MM.1S (cell line): ENCODE measurements at regions not wholly inside any gene's neighbourhood (a gene's known extent, or its start where the extent isn't known, plus 50 kb on each side); places are given as distances from the start of the nearest gene placed in this dataset.

Source experiments
- DNase-seq: peaks from one replicate; pipeline ENCODE4 v3.0.0-alpha.2; 2015
- H2AFZ ChIP-seq: fragments of 300-600 bp; sonication (generic); 2 replicates; pipeline ENCODE4 v1.6.0; 2016; ENCODE audit warnings: antibody characterized with exemption, low read length
- H3F3A ChIP-seq: fragments of 300-600 bp; sonication (generic); 2 replicates; pipeline ENCODE4 v1.6.1; 2016; ENCODE audit warnings: mild to moderate bottlenecking, antibody characterized with exemption, low read length, moderate library complexity, mixed read lengths; ENCODE audit not compliant: insufficient read depth
- H3K27ac ChIP-seq: fragments of 300-600 bp; sonication (generic); 2 replicates; pipeline ENCODE4 v1.5.1; 2016; ENCODE audit warnings: mild to moderate bottlenecking, low read length
- H3K27me3 ChIP-seq: fragments of 300-600 bp; sonication (generic); replicated peaks from 2 replicates; pipeline ENCODE4 v1.6.0; 2016; ENCODE audit warnings: low read length; ENCODE audit not compliant: insufficient read depth
- H3K36me3 ChIP-seq: fragments of 300-600 bp; sonication (generic); replicated peaks from 2 replicates; pipeline ENCODE4 v1.6.1; 2016; ENCODE audit warnings: mild to moderate bottlenecking, low read length, mixed read lengths; ENCODE audit not compliant: insufficient read depth
- H3K4me1 ChIP-seq: fragments of 300-600 bp; sonication (generic); 2 replicates; pipeline ENCODE4 v1.6.1; 2016; ENCODE audit warnings: low read length, mixed read lengths
- H3K4me2 ChIP-seq: fragments of 300-600 bp; sonication (generic); 2 replicates; pipeline ENCODE4 v1.6.0; 2016; ENCODE audit warnings: low read depth, low read length
- H3K4me3 ChIP-seq: fragments of 300-600 bp; sonication (generic); 2 replicates; pipeline ENCODE4 v1.5.1; 2016; ENCODE audit warnings: low read length, mixed read lengths
- H3K79me2 ChIP-seq: fragments of 300-600 bp; sonication (generic); 2 replicates; pipeline ENCODE4 v1.6.1; 2016; ENCODE audit warnings: mixed run types, low read length, mixed read lengths
- H3K9ac ChIP-seq: fragments of 300-600 bp; sonication (generic); 2 replicates; pipeline ENCODE4 v1.6.1; 2016; ENCODE audit warnings: low read length, mixed read lengths
- H3K9me2 ChIP-seq: fragments of 300-600 bp; sonication (generic); replicated peaks from 2 replicates; pipeline ENCODE4 v1.6.1; 2016; ENCODE audit warnings: mild to moderate bottlenecking, low read length, mixed read lengths; ENCODE audit not compliant: insufficient read depth
- H3K9me3 ChIP-seq: fragments of 300-600 bp; sonication (generic); replicated peaks from 2 replicates; pipeline ENCODE4 v1.6.1; 2016; ENCODE audit warnings: mild to moderate bottlenecking, low read length, mixed read lengths; ENCODE audit not compliant: insufficient read depth
- H4K20me1 ChIP-seq: fragments of 300-600 bp; sonication (generic); 2 replicates; pipeline ENCODE4 v1.6.1; 2016; ENCODE audit warnings: mild to moderate bottlenecking, low read length, moderate library complexity, mixed read lengths; ENCODE audit not compliant: insufficient read depth
- CTCF ChIP-seq: fragments of 300-600 bp; sonication (generic); IDR thresholded peaks from 2 replicates; pipeline ENCODE4 v1.5.1; 2016; ENCODE audit warnings: antibody characterized with exemption, low read length, mixed read lengths
- EZH2 ChIP-seq: fragments of 300-600 bp; sonication (generic); optimal IDR thresholded peaks from 2 replicates; pipeline ENCODE3; 2017; ENCODE audit warnings: low read depth, mild to moderate bottlenecking, antibody characterized with exemption, low read length, mixed read lengths
- EZH2phosphoT487 ChIP-seq: fragments of 300-600 bp; sonication (generic); IDR thresholded peaks from 2 replicates; pipeline ENCODE4 v1.6.1; 2018; ENCODE audit warnings: antibody characterized with exemption, low read length

- H3K9me2 ChIP-seq, result no peaks in the 10 kb centered on the region
- H3K27me3 ChIP-seq, result no peaks in the 10 kb centered on the region
- DNase-seq, result no peak
- no peaks in the 10 kb centered on the region for H3K4me1 ChIP-seq
- TF ChIP-seq CTCF (no peak), EZH2phosphoT487 (no peak), EZH2 (no peak)
- H3K36me3 ChIP-seq, result no peaks in the 10 kb centered on the region
- H3K9ac ChIP-seq, result no peak overlapping the region
- H3K9me3 ChIP-seq, result no peaks in the 10 kb centered on the region
- no peak overlapping the region for H3K27ac ChIP-seq
- no peak overlapping the region for H2AFZ ChIP-seq
- H4K20me1 ChIP-seq, result no peaks in the 10 kb centered on the region
- no peaks in the 10 kb centered on the region for H3K79me2 ChIP-seq
- no peaks in the 10 kb centered on the region for H3F3A ChIP-seq
- H3K4me2 ChIP-seq, result no peak overlapping the region
- no peak overlapping the region for H3K4me3 ChIP-seq
Measured at GRCh38 chr3:26193558-26193957, 403.7 kb downstream of the OXSM start.

GRCh38 chr3:26196781-26197180 lies 406.9 kb downstream of the OXSM start:
- no peaks in the 10 kb centered on the region for H3K9me3 ChIP-seq
- H3K36me3 ChIP-seq, result no peaks in the 10 kb centered on the region
- no peak overlapping the region for H2AFZ ChIP-seq
- H3K9ac ChIP-seq, result no peak overlapping the region
- H3K9me2 ChIP-seq, result no peaks in the 10 kb centered on the region
- no peaks in the 10 kb centered on the region for H3K79me2 ChIP-seq
- TF ChIP-seq EZH2, result no peak
- H3K27ac ChIP-seq, result no peak overlapping the region
- 0 out of 2 replicates have a peak, but pooled peaks cover under 1% of the 10 kb centered on the region for H3K4me1 ChIP-seq
- H4K20me1 ChIP-seq, result no peaks in the 10 kb centered on the region
- no peak for DNase-seq
- no peak overlapping the region for H3K4me3 ChIP-seq
- H3F3A ChIP-seq, result no peaks in the 10 kb centered on the region
- no peaks in the 10 kb centered on the region for H3K27me3 ChIP-seq
- H3K4me2 ChIP-seq, result no peak overlapping the region

GRCh38 chr3:26198609-26199008 lies 408.7 kb downstream of the OXSM start:
- Histone ChIP-seq H3K9me2 (no peaks in the 10 kb centered on the region), H3K9me3 (no peaks in the 10 kb centered on the region), H3K27ac (no peak overlapping the region), H4K20me1 (no peaks in the 10 kb centered on the region), H3K27me3 (no peaks in the 10 kb centered on the region), H3K4me2 (no peak overlapping the region), H3F3A (no peaks in the 10 kb centered on the region), H3K36me3 (no peaks in the 10 kb centered on the region), H3K4me3 (no peak overlapping the region), H2AFZ (no peak overlapping the region), H3K9ac (no peak overlapping the region), H3K79me2 (no peaks in the 10 kb centered on the region), H3K4me1 (0 out of 2 replicates have a peak, but pooled peaks cover 7% of the 10 kb centered on the region)
- TF ChIP-seq CTCF (no peak), EZH2phosphoT487 (no peak), EZH2 (no peak)
- no peak for DNase-seq

GRCh38 chr3:26202169-26202568 lies 412.3 kb downstream of the OXSM start:
- TF ChIP-seq CTCF (no peak), EZH2phosphoT487 (no peak), EZH2 (no peak)
- H3K9me2 ChIP-seq, result no peaks in the 10 kb centered on the region
- no peaks in the 10 kb centered on the region for H3K79me2 ChIP-seq
- DNase-seq, result no peak
- H2AFZ ChIP-seq, result no peak overlapping the region
- no peaks in the 10 kb centered on the region for H3K27me3 ChIP-seq
- H3K36me3 ChIP-seq, result no peaks in the 10 kb centered on the region
- no peak overlapping the region; the same call in 1 of the 2 replicates for H3K4me2 ChIP-seq
- H3K9ac ChIP-seq, result no peak overlapping the region
- no peaks in the 10 kb centered on the region for H4K20me1 ChIP-seq
- H3K27ac ChIP-seq, result no peak overlapping the region
- H3F3A ChIP-seq, result no peaks in the 10 kb centered on the region
- H3K4me1 ChIP-seq, result 0 out of 2 replicates have a peak, but pooled peaks cover 7% of the 10 kb centered on the region
- no peaks in the 10 kb centered on the region for H3K9me3 ChIP-seq
- no peak overlapping the region for H3K4me3 ChIP-seq
